ENCODE measurements at regions not wholly inside any gene's neighbourhood (a gene's known extent, or its start where the extent isn't known, plus 50 kb on each side); places are given as distances from the start of the nearest gene placed in this dataset.

DNA sequence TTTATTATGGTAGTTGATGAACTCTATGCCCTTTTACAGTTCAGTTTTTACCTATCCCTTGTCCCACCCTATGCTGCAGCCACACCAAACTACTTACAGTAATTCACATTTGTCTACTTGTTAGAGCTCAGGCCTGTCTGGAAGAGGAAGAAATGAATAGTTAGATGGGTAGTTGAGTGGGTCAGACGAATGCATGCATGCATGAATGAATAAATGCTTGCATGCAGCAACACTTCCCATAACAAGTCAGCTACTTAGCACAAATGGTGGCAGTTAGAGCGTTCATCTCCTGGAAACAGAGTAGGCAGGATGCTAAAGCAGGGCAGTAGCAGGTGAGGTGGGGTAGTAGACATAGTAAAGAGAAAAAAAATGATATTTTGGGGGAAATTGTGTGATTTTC is 322.3 kb downstream of the NDFIP2 start:
- no peak for DNase-seq

DNA sequence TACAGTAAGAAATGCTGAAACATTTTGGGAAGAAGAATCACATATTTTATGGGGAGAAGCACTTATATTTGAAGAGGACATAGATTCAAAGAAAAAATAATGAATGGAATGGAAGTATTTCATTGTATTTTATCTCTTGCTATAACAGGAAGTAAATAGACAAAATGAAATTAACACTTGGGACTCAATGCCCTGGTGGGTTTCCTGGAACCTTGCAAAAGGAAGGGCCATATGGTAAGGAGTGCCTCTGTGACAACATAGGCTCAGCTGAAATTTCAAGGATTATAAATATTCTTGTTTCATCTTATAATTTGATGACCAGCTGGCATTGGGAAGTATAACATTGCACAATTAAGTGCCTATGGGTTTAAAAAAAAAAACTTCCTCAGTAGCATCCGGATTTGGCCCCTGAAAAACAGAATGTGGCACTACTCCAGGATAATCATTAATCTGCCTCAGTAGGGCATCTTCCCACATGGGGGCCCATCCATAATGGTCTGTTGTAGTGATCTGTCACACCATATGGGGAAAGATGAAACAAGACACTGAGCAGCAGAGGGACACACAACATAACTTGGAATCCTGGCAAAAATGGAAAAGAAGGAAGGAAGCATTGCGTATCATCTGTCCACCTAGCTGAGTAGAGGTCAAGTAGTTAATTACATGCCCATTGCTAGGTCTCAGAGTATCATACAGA is 321.6 kb downstream of the NDFIP2 start:
- no peak for DNase-seq

DNA sequence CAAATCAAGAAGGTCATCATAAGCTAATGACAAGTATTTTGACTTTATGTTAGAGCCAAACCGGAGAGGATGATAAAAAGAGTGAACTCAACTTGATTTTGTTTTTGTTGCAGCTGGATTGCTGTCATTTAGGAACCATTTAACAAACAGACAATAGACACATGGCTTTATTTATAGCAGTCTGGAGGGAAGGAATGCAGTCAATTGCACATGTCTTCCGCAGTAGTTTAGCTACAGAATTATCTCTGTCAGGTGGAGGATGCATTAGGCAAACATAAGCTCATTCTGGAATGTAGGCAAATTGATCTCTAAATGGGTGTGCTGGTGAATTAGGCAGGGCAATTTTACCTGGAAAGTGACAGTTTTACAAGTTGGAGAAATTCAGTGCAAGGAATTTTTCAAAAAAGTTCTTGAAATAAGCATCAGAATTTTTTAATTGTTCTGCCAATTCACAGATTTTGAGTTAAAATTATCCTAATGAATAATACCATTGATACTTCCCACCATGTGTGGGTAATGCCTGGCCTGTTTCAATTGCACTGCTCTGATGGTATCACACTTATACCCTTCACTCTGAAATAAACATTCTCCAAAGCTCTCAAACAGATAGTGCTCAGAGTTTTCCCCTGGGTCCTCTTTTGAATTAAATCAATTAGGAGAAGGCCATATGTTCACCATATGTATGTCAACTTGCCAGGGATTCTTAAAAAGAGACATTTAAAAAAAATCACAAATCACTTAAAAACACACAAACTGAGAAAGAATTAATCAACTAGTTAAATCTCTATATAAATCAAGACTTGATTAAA is 318.3 kb downstream of the NDFIP2 start:
- DNase-seq = no peak

DNA sequence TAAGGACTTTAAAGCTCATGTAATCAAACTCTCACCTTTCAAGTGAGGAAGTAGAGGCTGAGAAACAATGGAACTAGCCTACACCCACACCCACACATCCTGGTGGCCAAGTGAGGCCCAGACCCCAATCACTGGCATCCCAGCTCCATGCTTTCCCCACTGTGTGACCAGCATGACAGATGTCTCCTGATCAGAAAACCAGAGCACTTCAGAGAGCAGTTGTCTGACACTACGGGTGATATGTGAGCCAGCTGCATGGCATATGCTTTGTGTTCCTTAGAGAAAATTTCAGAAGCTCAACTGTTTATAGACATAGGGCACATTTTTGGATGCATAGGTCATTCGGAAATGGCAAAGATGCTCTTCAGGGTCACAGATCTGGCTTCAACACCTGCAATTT is 315.2 kb downstream of the NDFIP2 start:
- DNase-seq = no peak

DNA sequence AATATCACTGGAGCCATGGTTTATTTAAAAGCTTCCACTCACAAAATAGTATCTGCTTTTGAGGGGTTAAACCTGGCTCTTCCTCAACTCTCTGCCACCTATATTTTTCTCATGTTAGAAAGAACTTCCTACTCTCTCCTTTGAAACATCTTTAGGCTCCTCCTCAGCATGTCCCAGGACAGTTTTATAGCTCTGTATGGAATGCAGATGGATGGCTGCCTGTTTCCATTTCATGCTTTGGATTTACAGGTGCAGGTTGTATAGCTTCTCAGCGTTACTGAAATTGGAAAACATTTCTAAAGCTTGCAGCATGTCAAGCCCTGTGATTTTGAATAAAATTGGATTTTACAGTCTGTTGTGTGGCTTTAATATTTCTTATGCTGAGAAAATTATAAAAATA is 314.0 kb downstream of the NDFIP2 start:
- DNase-seq = no peak

DNA sequence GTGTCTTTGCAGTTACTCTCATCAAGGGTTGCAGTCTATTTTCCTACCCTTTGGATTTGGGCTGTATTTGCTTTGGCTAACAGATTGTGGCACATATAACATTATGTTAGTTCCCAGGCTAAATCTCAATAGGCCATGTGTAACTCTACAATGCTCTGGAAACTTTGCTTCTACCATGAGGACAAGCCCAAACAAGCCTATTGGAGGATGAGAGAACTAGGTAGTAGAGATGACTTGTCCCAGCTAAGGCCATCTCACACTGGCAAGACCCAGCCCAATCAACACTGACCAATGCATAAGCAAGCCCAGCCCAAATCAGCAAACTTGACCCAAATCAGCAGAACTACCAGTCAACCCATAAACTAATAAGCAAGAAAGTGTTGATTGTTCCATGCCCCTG is 311.8 kb downstream of the NDFIP2 start:
- DNase-seq = no peak

DNA sequence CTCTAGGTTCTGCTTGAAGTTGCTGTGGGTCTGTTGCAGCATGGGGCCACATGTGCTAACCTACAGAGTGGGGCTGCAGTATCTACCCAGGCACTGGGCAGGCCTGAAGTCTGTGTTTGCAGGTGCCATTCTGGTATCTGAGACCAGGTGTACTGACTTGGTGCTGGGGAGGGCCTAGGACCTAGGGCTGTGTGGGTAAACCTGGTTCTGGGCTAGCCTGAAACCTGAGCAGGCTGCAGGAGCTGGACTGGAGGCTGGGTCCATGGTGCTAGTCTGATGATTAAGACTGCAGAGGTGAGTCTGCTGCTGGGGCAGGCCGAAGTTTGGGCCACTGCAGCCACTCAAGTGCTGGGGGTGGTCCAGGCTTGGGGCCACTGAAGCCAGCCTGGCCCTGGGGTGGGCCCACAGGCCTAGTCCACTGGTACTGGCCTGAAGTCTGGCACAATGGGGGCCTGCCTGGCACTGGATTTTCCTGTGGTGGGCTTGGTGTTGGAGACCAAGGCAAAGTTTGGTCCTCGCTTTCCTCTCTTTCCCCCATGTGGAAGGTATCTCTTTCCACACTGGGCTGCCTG is 310.6 kb downstream of the NDFIP2 start:
- DNase-seq = no peak

DNA sequence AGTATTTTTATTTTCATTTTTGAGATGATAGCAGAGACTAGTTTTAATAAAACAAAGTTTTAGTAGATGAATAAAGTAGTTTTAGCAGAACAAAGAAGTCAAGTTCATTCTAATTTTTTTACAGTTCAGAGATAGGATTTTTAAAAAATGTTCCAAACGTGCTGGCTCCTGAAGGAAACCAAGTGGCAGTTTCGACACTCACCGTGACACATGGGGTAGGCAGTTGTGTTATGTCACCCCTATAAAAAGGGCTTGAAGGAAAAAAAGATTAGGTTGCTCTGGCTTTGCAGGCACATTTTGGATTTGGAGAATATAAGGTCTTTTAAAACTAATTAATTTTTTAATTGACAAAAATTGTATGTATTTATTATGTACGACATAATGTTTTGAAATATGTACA is 305.2 kb downstream of the NDFIP2 start:
- no peak for DNase-seq

DNA sequence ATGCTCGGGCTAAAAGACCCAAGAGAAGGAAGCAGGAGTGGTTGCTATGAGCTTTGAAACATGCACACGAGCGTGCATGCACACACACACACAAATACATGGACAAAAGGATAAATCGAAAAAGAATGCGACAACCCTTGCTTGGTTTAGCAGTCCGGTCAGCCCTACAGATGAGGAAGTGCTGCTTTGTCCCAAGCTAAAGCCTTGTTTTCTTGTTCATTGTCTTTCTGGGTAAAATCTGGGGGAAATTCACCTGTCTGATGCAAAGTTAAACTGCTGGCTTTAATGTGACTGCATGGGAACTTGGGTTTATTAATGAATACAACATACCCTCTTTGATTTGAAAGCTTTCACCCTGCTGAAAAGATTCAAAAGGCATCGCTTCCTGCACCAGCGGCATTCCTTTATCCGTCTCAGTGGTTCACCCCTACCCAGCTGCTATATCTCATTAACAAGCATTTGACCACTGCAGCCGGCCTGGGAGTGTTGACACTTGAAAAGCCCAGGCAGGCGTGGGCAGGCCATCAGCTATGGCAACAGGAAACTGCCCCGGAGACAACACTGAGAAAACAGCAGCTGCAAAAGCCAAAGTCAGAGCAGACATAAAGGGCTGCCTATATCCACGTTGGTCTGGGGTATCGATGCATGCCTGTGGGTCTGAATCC is 301.7 kb downstream of the NDFIP2 start:
- no peak for DNase-seq

DNA sequence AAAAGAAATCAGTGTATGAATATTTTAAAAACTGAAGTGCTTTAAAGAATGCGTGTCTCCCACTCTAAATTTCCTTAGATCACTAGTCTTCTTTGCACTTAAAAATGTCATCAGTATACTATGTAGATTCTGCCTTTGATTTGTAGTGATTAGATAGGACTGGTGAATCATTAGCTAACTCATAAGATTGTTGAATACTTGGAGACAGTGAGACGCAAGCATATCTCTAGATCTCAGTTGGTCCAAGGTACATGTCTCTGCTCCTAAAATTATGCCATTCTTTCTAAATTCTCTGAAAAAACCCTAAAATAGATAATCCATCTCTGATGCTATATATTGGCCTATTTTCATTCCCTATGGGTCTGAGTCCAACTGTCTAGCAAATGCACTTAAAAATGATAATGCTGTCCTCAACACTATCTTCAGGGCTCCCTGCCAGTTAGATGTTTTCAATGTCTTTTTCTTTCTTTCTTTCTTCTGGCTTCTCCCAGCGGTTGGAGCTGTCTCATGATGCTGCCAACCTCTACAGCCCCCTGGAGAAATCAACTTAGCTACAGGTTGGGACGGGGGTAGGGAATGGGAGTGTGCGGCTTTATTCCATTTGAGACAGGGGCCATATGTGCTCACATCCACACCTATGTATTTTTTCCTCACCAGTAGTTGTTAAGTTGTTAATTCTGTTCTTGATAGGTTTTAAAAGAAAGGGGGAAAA is 301.0 kb downstream of the NDFIP2 start:
- DNase-seq = no peak

DNA sequence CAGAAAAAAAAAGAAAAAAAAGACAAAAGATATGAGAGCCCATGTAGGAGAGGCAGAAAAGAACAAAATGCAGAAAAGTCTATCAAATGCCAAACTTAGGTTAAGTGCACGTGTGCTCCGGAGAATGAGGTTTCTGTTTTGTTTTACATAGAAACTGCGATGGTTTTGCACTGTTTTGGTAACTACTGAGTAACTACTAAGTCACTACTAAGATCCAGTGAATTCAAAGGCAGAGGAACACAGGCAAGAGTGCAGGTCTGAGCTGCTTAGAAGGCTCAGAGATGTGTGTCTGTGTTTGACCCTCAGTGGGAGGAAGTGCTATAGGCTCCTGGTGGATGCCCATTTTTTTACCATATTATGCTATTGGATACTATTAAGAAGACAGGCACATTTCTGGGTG is 299.3 kb downstream of the NDFIP2 start:
- DNase-seq = no peak

DNA sequence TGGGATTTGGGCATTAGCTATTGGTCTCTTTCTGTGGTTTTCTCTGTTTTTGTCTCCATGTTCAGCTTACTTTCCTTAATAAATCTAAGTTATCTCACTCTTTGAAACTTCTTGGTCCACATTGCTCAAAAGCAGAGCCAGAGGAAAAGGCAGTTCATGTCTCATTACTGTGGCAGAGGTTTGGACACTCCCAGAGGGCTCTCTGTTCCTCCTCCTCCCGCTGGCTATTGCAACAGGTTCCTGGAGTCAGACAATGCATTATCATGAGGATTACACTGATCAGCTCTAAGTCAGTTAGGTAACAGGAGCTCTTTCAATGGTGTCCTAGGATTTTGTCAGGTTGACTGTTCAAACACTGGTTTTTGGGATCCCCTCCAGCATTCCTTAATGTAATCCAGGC is 298.8 kb downstream of the NDFIP2 start:
- no peak for DNase-seq

DNA sequence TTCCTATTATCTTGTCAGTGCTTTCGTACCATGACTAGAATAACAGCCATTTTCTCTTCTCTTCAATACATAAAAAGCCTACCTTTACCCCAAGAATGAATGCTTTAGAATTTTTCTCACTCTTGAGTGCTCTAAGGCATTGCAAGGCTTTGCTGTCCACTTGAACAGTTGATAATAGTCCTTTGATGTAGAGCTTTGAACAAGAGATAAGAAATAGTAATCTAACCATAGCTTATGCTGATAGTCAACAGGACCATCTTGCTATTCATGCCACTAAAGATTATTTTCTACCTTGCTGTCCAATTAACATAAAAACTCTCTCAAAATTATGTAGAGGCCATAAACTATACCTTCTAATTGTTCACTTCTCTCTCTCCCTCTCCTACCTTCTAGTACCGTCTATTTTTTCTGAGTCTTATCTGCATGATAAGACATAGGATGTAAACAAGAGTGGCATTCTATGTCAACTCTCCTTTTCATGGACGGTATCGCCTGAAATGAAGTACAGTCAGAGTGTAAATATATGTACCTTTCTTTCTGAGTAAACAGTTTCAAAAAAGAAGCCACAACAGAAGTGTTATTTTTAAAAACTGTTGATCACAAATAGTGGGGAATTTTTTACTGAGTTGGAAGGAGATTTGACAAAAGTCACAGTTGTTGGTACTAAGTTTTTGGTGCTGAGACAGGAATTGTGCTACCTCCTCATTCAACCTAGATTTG is 297.9 kb downstream of the NDFIP2 start:
- DNase-seq = no peak

DNA sequence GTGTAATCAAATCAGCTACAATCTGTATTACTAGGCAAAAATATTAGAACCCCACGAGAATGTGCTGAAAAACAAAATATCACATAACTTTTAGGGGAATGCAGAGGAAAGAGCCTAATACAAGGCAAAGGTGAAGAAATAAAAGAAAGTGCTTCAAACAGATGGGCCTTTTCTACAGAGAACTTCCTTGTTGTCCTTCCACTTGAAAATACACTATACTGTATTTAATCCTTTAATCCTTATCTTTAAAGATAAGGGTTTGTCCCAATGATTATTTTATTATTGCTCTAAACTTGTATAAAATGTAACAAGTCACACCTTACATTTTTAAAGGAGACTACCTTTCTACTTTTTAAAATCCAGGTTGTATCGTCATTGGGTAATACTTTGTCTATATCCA is 296.5 kb downstream of the NDFIP2 start:
- no peak for DNase-seq

DNA sequence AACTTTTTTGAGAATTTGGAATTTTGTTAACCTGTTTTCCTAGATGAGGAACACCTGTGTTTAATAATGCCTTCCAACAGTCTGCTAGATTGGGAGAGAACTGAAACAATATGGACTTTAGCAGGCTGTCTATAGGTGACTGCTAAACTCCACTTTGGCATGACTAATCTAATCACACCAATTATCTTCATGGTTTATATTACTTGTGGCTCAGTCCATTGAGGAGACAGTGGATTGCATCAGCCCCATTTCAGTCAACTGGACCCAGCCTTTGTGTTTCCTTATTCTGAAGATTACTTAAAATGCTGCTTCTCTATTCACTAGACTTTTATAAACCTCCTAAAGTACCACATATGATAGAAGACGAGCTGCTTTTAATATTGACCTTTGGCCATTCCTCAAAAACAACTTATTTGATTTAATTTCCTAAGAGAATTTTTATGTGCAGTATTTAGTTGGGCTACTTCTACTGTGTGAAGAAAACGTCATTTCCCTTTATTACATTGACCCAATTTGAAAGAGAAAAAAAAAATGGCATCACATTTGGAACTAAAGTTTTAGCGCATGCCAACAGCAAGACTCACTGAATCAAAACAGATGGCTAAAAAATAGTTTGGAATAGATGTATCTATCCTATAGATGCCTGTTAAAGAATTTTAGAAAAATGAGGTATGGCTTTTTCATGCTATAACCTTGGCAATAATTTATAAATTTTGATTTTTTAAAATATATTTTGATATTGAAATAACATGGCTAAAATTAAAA is 295.8 kb downstream of the NDFIP2 start:
- no peak for DNase-seq

DNA sequence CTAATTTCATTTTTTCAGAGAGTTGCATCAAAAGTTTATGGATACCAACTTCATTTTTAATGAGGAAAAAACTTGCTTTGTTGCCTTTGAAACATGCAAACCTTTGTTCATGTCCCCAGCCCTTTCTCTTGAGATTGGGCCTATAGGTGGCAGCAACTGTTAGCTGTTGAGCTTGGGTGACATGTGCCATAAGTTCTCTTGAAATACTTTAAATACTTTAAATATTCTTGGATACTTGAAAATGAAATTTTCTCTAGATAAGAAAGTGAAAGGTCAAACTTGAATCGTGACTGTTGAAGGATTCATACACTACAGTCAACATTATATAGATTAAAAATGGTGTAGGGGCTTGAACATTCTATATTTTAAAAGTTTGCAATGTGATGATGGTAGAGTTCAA is 294.9 kb downstream of the NDFIP2 start:
- DNase-seq = no peak

DNA sequence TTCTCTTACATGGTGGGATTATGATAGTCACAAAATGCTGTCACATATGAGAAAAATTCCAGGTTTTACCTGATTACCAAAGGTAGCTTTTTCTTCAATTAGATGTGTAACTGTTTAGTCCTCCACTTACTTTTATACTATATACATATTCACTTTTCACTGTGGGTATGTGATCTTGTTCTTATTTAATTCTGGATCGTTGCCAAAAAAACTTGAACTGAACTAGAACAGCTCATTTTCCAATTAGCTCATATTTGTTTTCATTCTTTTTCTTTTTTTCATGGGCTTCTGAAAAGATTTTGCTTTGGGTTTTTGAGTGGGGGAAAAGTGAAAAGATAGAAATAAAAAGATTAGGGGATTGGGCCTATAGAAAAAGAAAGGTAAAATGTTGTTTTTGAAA is 291.9 kb downstream of the NDFIP2 start:
- no peak for DNase-seq

DNA sequence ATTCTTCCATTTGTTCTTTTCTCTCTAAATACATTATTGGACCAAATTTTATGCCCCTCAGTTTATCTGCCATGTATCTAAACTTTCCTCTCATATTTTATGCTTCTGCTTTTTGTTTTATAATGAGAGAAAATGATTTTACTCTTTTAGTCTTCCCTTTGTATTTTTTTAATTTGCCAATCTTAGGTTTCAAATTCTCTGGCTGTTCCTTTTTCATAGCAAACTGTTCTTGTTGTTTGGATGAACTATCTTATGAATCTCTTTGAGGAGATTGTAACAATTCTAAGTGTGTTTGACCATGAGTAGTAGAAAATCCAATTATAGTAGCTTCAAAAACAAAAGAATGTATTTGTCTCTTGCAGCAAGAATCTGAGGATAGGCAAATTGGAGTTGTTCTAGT is 290.5 kb downstream of the NDFIP2 start:
- DNase-seq = no peak

DNA sequence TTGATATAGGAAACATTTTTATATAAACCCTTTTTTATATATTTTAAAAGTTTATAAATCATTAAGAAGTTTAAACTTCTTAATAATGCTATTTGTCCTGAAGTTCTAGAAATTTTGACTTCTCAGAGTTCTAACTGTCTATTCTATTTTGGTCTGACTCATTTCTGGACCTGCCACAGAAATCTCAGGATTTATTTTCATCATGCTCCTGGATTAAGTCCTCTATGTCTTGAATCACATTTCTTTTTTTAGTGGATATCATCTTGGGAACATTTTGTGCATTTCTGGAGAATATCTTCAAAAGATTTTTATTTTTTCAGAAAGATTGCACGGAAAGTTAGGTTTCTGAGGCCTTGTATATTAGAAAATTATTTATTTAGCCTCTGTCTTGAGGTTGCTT is 289.1 kb downstream of the NDFIP2 start:
- DNase-seq = no peak

DNA sequence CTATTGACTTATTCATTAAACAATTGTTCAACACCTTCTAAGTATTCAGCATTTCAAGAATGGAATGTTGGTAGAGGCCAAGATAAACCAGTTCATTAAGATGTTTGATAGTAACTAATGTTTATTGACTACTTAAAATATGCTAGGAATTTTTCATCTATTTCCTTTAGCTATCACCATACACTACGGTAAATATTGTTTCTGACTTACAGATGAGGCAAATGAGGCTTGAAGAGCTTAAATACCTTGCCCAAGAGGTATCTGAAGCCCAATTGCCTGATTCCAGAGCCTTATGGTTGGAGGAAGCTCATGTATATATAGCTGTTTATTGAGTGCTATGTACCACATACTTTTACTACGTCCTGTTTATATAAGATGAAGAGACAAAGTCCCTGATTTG is 286.2 kb downstream of the NDFIP2 start:
- no peak for DNase-seq

DNA sequence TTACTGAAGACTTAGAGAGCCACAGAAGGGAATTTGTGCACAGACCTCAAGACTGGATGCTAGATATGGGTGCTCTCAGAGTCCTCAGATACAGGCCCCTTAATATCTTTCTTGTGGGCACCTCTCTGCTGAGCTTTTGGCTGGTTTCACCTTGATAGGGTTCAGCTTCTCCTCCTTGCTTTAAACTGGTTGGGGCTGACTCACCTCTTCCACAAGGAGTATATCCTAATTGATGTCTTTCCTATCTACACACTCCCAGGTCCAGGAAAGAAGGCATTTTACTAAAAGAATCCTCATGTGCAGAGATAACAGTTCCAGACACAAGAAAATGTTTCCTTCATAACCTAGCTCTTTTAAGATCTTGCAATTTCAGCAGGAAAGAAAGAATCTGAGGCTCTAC is 284.4 kb downstream of the NDFIP2 start:
- no peak for DNase-seq
